Peyer's patch (tissue), 4 donors: ENCODE measurements at regions not wholly inside any gene's neighbourhood (a gene's known extent, or its start where the extent isn't known, plus 50 kb on each side); places are given as distances from the start of the nearest gene placed in this dataset.
"Not testable (repeated sequence)": the region's sequence is repeated elsewhere in the genome, so short reads cannot be mapped to it uniquely, and the experiment has no call there.

Experiments used
- CTCF ChIP-seq, 6 experiments: fragments of 450-650 bp in 4 of 6; fragments of 200-600 bp in 2 of 6; sonication (generic) in 1 of 6; IDR thresholded peaks; one replicate each; pipeline ENCODE4 v1.5.1; 2017 to 2019; ENCODE audit warnings: antibody characterized with exemption in 6 of 6, mild to moderate bottlenecking in 3 of 6, moderate library complexity in 1 of 6
- POLR2A ChIP-seq, 2 donors: fragments of 450-650 bp; IDR thresholded peaks; one replicate each; pipeline ENCODE4 v1.5.1; 2017; ENCODE audit warnings: antibody characterized with exemption in 2 of 2, mild to moderate bottlenecking in 2 of 2, moderate library complexity in 2 of 2

- TF ChIP-seq CTCF, POLR2A (IDR thresholded peaks at IDR 0.05): not testable (repeated sequence)
Measured at GRCh38 chr2:87220651-87221050, 199.0 kb upstream of the PLGLB1 start.
